HEK293 (cell line): ENCODE measurements at regions not wholly inside any gene's neighbourhood (a gene's known extent, or its start where the extent isn't known, plus 50 kb on each side); places are given as distances from the start of the nearest gene placed in this dataset.

Experiments
- SETDB1 ChIP-seq: IDR thresholded peaks from one replicate; pipeline ENCODE4 v1.6.1; 2017; ENCODE audit warnings: mild to moderate bottlenecking, low read length, moderate library complexity, mixed read lengths; ENCODE audit not compliant: insufficient read length
- YY1 ChIP-seq: fragments of 450-650 bp; formaldehyde crosslinking; IDR thresholded peaks from 2 replicates; pipeline ENCODE4 v1.5.1; 2018; ENCODE audit warnings: missing biosample characterization, missing genetic modification characterization
- ZBTB17 ChIP-seq: fragments of 450-650 bp; formaldehyde crosslinking; IDR thresholded peaks from 2 replicates; pipeline ENCODE4 v1.5.1; 2016; ENCODE audit warnings: missing biosample characterization, missing genetic modification characterization
- ZBTB8A ChIP-seq: fragments of 450-650 bp; formaldehyde crosslinking; IDR thresholded peaks from 2 replicates; pipeline ENCODE4 v1.5.1; 2016; ENCODE audit warnings: missing biosample characterization, missing genetic modification characterization
- ZNF214 ChIP-seq: fragments of 450-650 bp; formaldehyde crosslinking; IDR thresholded peaks from 2 replicates; pipeline ENCODE4 v1.5.1; 2017; ENCODE audit warnings: missing biosample characterization, mild to moderate bottlenecking, missing genetic modification characterization, borderline replicate concordance
- ZNF423 ChIP-seq: fragments of 450-650 bp; formaldehyde crosslinking; IDR thresholded peaks from 2 replicates; pipeline ENCODE4 v1.5.1; 2016; ENCODE audit warnings: missing biosample characterization, missing genetic modification characterization
- ZNF501 ChIP-seq: fragments of 450-650 bp; formaldehyde crosslinking; IDR thresholded peaks from 2 replicates; pipeline ENCODE4 v1.5.1; 2016; ENCODE audit warnings: missing biosample characterization, missing genetic modification characterization
- ZNF629 ChIP-seq: fragments of 450-650 bp; formaldehyde crosslinking; IDR thresholded peaks from 2 replicates; pipeline ENCODE4 v1.5.1; 2017; ENCODE audit warnings: missing biosample characterization, missing genetic modification characterization
- ZNF660 ChIP-seq: fragments of 450-650 bp; IDR thresholded peaks from 2 replicates; pipeline ENCODE4 v1.5.1; 2018; ENCODE audit warnings: missing biosample characterization, mild to moderate bottlenecking, missing genetic modification characterization
- ZSCAN30 ChIP-seq: fragments of 450-650 bp; IDR thresholded peaks from 2 replicates; pipeline ENCODE4 v1.5.1; 2018; ENCODE audit warnings: missing biosample characterization, mild to moderate bottlenecking, missing genetic modification characterization, moderate library complexity
- TF ChIP-seq, protein P1 (sequence below): fragments of 450-650 bp; formaldehyde crosslinking; IDR thresholded peaks from 2 replicates; pipeline ENCODE4 v1.5.1; 2016; ENCODE audit warnings: missing biosample characterization, missing genetic modification characterization
- TF ChIP-seq, protein P2 (sequence below): fragments of 450-650 bp; formaldehyde crosslinking; IDR thresholded peaks from 2 replicates; pipeline ENCODE4 v1.5.1; 2016; ENCODE audit warnings: missing biosample characterization, missing genetic modification characterization, borderline replicate concordance
- TF ChIP-seq, protein P3 (sequence below): fragments of 450-650 bp; formaldehyde crosslinking; IDR thresholded peaks from 2 replicates; pipeline ENCODE4 v1.5.1; 2017; ENCODE audit warnings: missing biosample characterization, missing genetic modification characterization

DNA sequence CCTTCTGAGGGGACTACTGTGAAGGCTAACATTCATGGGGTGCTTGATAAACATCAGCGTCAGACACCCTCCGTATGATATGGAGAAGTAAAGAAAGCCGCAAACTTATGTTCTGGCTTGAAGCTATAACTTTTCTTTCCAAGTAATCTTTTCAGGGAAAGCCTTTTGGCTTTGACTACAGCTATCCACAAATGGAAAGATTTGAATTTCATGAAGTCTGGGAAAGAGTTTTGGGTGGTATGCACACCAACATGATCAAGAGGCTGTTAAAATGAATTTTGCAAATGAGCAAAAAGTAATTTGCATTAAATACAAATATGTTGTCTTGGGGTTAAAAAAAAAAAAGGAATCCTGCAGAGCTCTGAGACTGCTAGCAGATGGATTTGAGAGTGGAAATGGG is 114.8 kb upstream of the LIMCH1 start:
- TF ChIP-seq, protein P1, sequence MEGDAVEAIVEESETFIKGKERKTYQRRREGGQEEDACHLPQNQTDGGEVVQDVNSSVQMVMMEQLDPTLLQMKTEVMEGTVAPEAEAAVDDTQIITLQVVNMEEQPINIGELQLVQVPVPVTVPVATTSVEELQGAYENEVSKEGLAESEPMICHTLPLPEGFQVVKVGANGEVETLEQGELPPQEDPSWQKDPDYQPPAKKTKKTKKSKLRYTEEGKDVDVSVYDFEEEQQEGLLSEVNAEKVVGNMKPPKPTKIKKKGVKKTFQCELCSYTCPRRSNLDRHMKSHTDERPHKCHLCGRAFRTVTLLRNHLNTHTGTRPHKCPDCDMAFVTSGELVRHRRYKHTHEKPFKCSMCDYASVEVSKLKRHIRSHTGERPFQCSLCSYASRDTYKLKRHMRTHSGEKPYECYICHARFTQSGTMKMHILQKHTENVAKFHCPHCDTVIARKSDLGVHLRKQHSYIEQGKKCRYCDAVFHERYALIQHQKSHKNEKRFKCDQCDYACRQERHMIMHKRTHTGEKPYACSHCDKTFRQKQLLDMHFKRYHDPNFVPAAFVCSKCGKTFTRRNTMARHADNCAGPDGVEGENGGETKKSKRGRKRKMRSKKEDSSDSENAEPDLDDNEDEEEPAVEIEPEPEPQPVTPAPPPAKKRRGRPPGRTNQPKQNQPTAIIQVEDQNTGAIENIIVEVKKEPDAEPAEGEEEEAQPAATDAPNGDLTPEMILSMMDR: no peak
- no peak for TF ChIP-seq ZNF660 (tag by site-specific recombination)
- no peak for TF ChIP-seq ZNF214
- TF ChIP-seq ZBTB17 (tag by site-specific recombination): no peak
- TF ChIP-seq, protein P2, sequence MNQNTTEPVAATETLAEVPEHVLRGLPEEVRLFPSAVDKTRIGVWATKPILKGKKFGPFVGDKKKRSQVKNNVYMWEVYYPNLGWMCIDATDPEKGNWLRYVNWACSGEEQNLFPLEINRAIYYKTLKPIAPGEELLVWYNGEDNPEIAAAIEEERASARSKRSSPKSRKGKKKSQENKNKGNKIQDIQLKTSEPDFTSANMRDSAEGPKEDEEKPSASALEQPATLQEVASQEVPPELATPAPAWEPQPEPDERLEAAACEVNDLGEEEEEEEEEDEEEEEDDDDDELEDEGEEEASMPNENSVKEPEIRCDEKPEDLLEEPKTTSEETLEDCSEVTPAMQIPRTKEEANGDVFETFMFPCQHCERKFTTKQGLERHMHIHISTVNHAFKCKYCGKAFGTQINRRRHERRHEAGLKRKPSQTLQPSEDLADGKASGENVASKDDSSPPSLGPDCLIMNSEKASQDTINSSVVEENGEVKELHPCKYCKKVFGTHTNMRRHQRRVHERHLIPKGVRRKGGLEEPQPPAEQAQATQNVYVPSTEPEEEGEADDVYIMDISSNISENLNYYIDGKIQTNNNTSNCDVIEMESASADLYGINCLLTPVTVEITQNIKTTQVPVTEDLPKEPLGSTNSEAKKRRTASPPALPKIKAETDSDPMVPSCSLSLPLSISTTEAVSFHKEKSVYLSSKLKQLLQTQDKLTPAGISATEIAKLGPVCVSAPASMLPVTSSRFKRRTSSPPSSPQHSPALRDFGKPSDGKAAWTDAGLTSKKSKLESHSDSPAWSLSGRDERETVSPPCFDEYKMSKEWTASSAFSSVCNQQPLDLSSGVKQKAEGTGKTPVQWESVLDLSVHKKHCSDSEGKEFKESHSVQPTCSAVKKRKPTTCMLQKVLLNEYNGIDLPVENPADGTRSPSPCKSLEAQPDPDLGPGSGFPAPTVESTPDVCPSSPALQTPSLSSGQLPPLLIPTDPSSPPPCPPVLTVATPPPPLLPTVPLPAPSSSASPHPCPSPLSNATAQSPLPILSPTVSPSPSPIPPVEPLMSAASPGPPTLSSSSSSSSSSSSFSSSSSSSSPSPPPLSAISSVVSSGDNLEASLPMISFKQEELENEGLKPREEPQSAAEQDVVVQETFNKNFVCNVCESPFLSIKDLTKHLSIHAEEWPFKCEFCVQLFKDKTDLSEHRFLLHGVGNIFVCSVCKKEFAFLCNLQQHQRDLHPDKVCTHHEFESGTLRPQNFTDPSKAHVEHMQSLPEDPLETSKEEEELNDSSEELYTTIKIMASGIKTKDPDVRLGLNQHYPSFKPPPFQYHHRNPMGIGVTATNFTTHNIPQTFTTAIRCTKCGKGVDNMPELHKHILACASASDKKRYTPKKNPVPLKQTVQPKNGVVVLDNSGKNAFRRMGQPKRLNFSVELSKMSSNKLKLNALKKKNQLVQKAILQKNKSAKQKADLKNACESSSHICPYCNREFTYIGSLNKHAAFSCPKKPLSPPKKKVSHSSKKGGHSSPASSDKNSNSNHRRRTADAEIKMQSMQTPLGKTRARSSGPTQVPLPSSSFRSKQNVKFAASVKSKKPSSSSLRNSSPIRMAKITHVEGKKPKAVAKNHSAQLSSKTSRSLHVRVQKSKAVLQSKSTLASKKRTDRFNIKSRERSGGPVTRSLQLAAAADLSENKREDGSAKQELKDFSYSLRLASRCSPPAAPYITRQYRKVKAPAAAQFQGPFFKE (tag by site-specific recombination): no peak
- TF ChIP-seq, protein P3, sequence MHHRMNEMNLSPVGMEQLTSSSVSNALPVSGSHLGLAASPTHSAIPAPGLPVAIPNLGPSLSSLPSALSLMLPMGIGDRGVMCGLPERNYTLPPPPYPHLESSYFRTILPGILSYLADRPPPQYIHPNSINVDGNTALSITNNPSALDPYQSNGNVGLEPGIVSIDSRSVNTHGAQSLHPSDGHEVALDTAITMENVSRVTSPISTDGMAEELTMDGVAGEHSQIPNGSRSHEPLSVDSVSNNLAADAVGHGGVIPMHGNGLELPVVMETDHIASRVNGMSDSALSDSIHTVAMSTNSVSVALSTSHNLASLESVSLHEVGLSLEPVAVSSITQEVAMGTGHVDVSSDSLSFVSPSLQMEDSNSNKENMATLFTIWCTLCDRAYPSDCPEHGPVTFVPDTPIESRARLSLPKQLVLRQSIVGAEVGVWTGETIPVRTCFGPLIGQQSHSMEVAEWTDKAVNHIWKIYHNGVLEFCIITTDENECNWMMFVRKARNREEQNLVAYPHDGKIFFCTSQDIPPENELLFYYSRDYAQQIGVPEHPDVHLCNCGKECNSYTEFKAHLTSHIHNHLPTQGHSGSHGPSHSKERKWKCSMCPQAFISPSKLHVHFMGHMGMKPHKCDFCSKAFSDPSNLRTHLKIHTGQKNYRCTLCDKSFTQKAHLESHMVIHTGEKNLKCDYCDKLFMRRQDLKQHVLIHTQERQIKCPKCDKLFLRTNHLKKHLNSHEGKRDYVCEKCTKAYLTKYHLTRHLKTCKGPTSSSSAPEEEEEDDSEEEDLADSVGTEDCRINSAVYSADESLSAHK (tag by site-specific recombination): no peak
- no peak for TF ChIP-seq ZNF629 (tag by site-specific recombination)
- TF ChIP-seq SETDB1: no peak
- TF ChIP-seq ZBTB8A (tag by site-specific recombination): no peak
- no peak for TF ChIP-seq ZNF423 (tag by site-specific recombination)
- TF ChIP-seq ZSCAN30 (tag by site-specific recombination): no peak
- TF ChIP-seq ZNF501 (tag by site-specific recombination): no peak
- no peak for TF ChIP-seq YY1
